Subcutaneous abdominal adipose tissue (tissue), 5 donors: ENCODE measurements at regions not wholly inside any gene's neighbourhood (a gene's known extent, or its start where the extent isn't known, plus 50 kb on each side); places are given as distances from the start of the nearest gene placed in this dataset.

Experiments used
- H3K27ac ChIP-seq: one replicate; pipeline ENCODE4 v1.7.0; 2013; ENCODE audit warnings: low read depth, mild to moderate bottlenecking, inconsistent platforms, low read length, moderate library complexity
- H3K27me3 ChIP-seq, 5 donors: one replicate each; pipeline ENCODE4 v1.7.0; 2013; ENCODE audit warnings: low read length in 5 of 5, inconsistent platforms in 1 of 5; ENCODE audit not compliant: control insufficient read depth in 5 of 5, insufficient read depth in 4 of 5
- H3K36me3 ChIP-seq, 5 donors: one replicate each; pipeline ENCODE4 v1.7.0; 2013; ENCODE audit warnings: low read length in 5 of 5; ENCODE audit not compliant: control insufficient read depth in 5 of 5, insufficient read depth in 5 of 5
- H3K4me1 ChIP-seq, 5 donors: one replicate each; pipeline ENCODE4 v1.7.0; 2013; ENCODE audit warnings: low read length in 5 of 5, mild to moderate bottlenecking in 3 of 5, moderate library complexity in 1 of 5; ENCODE audit not compliant: control insufficient read depth in 5 of 5, insufficient read depth in 5 of 5
- H3K4me3 ChIP-seq, 5 donors: one replicate each; pipeline ENCODE4 v1.7.0; 2013; ENCODE audit warnings: low read length in 5 of 5, low read depth in 1 of 5
- H3K9ac ChIP-seq, 5 donors: one replicate each; pipeline ENCODE4 v1.7.0; 2013; ENCODE audit warnings: low read length in 5 of 5, mild to moderate bottlenecking in 4 of 5, moderate library complexity in 3 of 5
- H3K9me3 ChIP-seq, 5 donors: one replicate each; pipeline ENCODE4 v1.7.0; 2013; ENCODE audit warnings: low read length in 5 of 5; ENCODE audit not compliant: control insufficient read depth in 5 of 5
- donor health status: healthy.
- donor health status: healthy.
- donor health status: healthy.
- donor health status: healthy.
- donor health status: healthy.

GRCh38 chrX:39875834-39876628, 221.7 kb downstream of the BCOR start:
- Histone ChIP-seq H3K36me3 (no peaks in the 10 kb centered on the region), H3K9me3 (no peaks in the 10 kb centered on the region), H3K27ac (no peak overlapping the region), H3K9ac (no peak overlapping the region), H3K27me3 (peaks cover 5 to 31% (median 14%) of the 10 kb centered on the region in 5 donors), H3K4me1 (no peaks in the 10 kb centered on the region), H3K4me3 (no peak overlapping the region)

- Histone ChIP-seq H3K27me3 (peaks cover 5 to 41% (median 16%) of the 10 kb centered on the region in 5 donors), H3K4me1 (no peaks in the 10 kb centered on the region), H3K9ac (no peak overlapping the region), H3K27ac (no peak overlapping the region), H3K9me3 (peaks cover 0 to 8% (median 4%) of the 10 kb centered on the region in 5 donors), H3K36me3 (no peaks in the 10 kb centered on the region), H3K4me3 (no peak overlapping the region)
Observed at GRCh38 chrX:39877905-39878304, 219.9 kb downstream of the BCOR start.

- Histone ChIP-seq H3K4me1 (no peaks in the 10 kb centered on the region), H3K4me3 (no peak overlapping the region), H3K9me3 (peaks cover 0 to 17% (median 13%) of the 10 kb centered on the region in 5 donors)
Observed at GRCh38 chrX:39883666-39884065, 214.1 kb downstream of the BCOR start.

GRCh38 chrX:39886282-39886681, 211.5 kb downstream of the BCOR start:
- Histone ChIP-seq H3K27me3 (peaks cover 9 to 31% (median 12%) of the 10 kb centered on the region in 5 donors), H3K27ac (no peak overlapping the region), H3K36me3 (no peaks in the 10 kb centered on the region), H3K9ac (no peak overlapping the region), H3K4me3 (no peak overlapping the region), H3K4me1 (peaks cover 0 to under 1% (median 0%) of the 10 kb centered on the region in 5 donors), H3K9me3 (peaks cover 0 to 17% (median 13%) of the 10 kb centered on the region in 5 donors)

More at GRCh38 chrX:39883666-39884065, 214.1 kb downstream of the BCOR start:
- H3K27ac ChIP-seq: no peak overlapping the region
- H3K36me3 ChIP-seq: no peaks in the 10 kb centered on the region
- no peak overlapping the region for H3K9ac ChIP-seq
- peaks cover 9 to 29% (median 14%) of the 10 kb centered on the region in 5 donors for H3K27me3 ChIP-seq

- peaks cover 7 to 19% (median 13%) of the 10 kb centered on the region in 5 donors for H3K27me3 ChIP-seq
- no peaks in the 10 kb centered on the region for H3K36me3 ChIP-seq
- peaks cover 0 to 8% (median 0%) of the 10 kb centered on the region in 5 donors for H3K4me1 ChIP-seq
- peaks cover 0 to 9% (median 4%) of the 10 kb centered on the region in 5 donors for H3K9me3 ChIP-seq
- no peak overlapping the region for H3K4me3 ChIP-seq
- H3K27ac ChIP-seq: no peak overlapping the region
- H3K9ac ChIP-seq: no peak overlapping the region
Observed at GRCh38 chrX:39888730-39889129, 209.0 kb downstream of the BCOR start.

- Histone ChIP-seq H3K36me3 (no peaks in the 10 kb centered on the region), H3K27ac (no peak overlapping the region), H3K27me3 (peaks cover 7 to 19% (median 13%) of the 10 kb centered on the region in 5 donors), H3K9me3 (peaks cover 0 to 9% (median 4%) of the 10 kb centered on the region in 5 donors), H3K4me3 (no peak overlapping the region), H3K4me1 (peaks cover 0 to 17% (median 0%) of the 10 kb centered on the region in 5 donors), H3K9ac (no peak overlapping the region)
Observed at GRCh38 chrX:39889704-39890103, 208.1 kb downstream of the BCOR start.

- Histone ChIP-seq H3K27me3 (peaks cover 7 to 20% (median 13%) of the 10 kb centered on the region in 5 donors), H3K4me3 (no peak overlapping the region), H3K36me3 (no peaks in the 10 kb centered on the region), H3K9me3 (peaks cover 0 to 9% (median 4%) of the 10 kb centered on the region in 5 donors), H3K4me1 (peaks cover 0 to 28% (median 5%) of the 10 kb centered on the region in 5 donors), H3K9ac (no peak overlapping the region), H3K27ac (no peak overlapping the region)
Observed at GRCh38 chrX:39890807-39891206, 207.0 kb downstream of the BCOR start.

- Histone ChIP-seq H3K9ac (no peak overlapping the region), H3K36me3 (no peaks in the 10 kb centered on the region), H3K9me3 (peaks cover 0 to 2% (median 0%) of the 10 kb centered on the region in 5 donors), H3K27ac (no peak overlapping the region), H3K4me1 (peaks cover 0 to 34% (median 6%) of the 10 kb centered on the region in 5 donors), H3K27me3 (peaks cover 5 to 14% (median 13%) of the 10 kb centered on the region in 5 donors), H3K4me3 (no peak overlapping the region)
Observed at GRCh38 chrX:39891781-39892180, 206.0 kb downstream of the BCOR start.

- H3K9me3 ChIP-seq: peaks cover 0 to 2% (median 0%) of the 10 kb centered on the region in 5 donors
- no peak overlapping the region for H3K9ac ChIP-seq
- peaks cover 4 to 15% (median 9%) of the 10 kb centered on the region in 5 donors for H3K27me3 ChIP-seq
- H3K27ac ChIP-seq: no peak overlapping the region
- no peaks in the 10 kb centered on the region for H3K36me3 ChIP-seq
- H3K4me3 ChIP-seq: no peak overlapping the region
- H3K4me1 ChIP-seq: peaks cover 0 to 38% (median 9%) of the 10 kb centered on the region in 5 donors
Observed at GRCh38 chrX:39893417-39894338, 204.1 kb downstream of the BCOR start.
